ENCODE measurements at regions not wholly inside any gene's neighbourhood (a gene's known extent, or its start where the extent isn't known, plus 50 kb on each side); places are given as distances from the start of the nearest gene placed in this dataset.

GRCh38 chr3:83393276-83393675, 1565.5 kb upstream of the CADM2 start:
- Mint-ChIP-seq H3K4me3 (no peak overlapping the region), H3K9me3 (peaks cover 39% of the 10 kb centered on the region), H3K36me3 (ENCODE audit: low read depth) (no peaks in the 10 kb centered on the region), H3K4me1 (ENCODE audit: low read depth) (no peaks in the 10 kb centered on the region), H3K27me3 (ENCODE audit: insufficient read depth) (no peaks in the 10 kb centered on the region; the same call in 1 of the 2 replicates), H3K27ac (no peak overlapping the region)
- TF ChIP-seq, protein P1, sequence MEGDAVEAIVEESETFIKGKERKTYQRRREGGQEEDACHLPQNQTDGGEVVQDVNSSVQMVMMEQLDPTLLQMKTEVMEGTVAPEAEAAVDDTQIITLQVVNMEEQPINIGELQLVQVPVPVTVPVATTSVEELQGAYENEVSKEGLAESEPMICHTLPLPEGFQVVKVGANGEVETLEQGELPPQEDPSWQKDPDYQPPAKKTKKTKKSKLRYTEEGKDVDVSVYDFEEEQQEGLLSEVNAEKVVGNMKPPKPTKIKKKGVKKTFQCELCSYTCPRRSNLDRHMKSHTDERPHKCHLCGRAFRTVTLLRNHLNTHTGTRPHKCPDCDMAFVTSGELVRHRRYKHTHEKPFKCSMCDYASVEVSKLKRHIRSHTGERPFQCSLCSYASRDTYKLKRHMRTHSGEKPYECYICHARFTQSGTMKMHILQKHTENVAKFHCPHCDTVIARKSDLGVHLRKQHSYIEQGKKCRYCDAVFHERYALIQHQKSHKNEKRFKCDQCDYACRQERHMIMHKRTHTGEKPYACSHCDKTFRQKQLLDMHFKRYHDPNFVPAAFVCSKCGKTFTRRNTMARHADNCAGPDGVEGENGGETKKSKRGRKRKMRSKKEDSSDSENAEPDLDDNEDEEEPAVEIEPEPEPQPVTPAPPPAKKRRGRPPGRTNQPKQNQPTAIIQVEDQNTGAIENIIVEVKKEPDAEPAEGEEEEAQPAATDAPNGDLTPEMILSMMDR (IDR thresholded peaks at IDR 0.05) = no peak
- no peak for DNase-seq

- H3K27ac Mint-ChIP-seq = no peak overlapping the region
- H3K4me1 Mint-ChIP-seq (ENCODE audit: low read depth) = no peaks in the 10 kb centered on the region
- no peaks in the 10 kb centered on the region for H3K27me3 Mint-ChIP-seq (ENCODE audit: insufficient read depth)
- no peak for DNase-seq
- H3K4me3 Mint-ChIP-seq = no peak overlapping the region
- no peaks in the 10 kb centered on the region for H3K36me3 Mint-ChIP-seq (ENCODE audit: low read depth)
- TF ChIP-seq, protein P1 (IDR thresholded peaks at IDR 0.05) = no peak
- H3K9me3 Mint-ChIP-seq = peaks cover 23% of the 10 kb centered on the region
These were observed 1554.9 kb upstream of the CADM2 start for GRCh38 chr3:83403927-83404326.

DNA sequence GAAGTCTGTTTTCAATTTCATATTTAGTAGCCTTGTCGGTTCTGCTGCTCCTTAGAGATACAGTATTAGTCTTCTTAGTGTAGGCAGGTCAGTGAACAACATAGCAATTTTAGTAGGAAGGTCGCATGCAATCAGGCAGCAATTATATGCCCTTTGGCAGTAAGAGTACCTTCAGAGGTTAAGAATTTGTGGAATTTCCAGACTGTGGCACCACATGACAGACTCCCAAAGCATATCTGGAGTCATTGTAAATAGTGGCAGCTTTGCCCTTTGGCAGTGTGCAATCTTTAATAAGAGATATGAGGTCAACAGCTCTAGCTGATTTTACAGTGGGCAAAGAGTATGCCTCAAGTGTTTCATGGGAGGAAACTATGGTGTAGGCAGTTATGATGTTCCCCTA, 1532.5 kb upstream of the CADM2 start:
- H3K36me3 Mint-ChIP-seq (ENCODE audit: low read depth) = no peaks in the 10 kb centered on the region
- no peaks in the 10 kb centered on the region for H3K4me1 Mint-ChIP-seq (ENCODE audit: low read depth)
- DNase-seq = no peak
- no peak overlapping the region for H3K4me3 Mint-ChIP-seq
- H3K9me3 Mint-ChIP-seq = peaks cover 28% of the 10 kb centered on the region
- H3K27ac Mint-ChIP-seq = no peak overlapping the region
- TF ChIP-seq, protein P1 (IDR thresholded peaks at IDR 0.05) = no peak
- H3K27me3 Mint-ChIP-seq (ENCODE audit: insufficient read depth) = no peaks in the 10 kb centered on the region

- no peak for DNase-seq
- no peak overlapping the region for H3K4me3 Mint-ChIP-seq
- TF ChIP-seq, protein P1 (IDR thresholded peaks at IDR 0.05) = no peak
- H3K4me1 Mint-ChIP-seq (ENCODE audit: low read depth) = no peaks in the 10 kb centered on the region
- H3K9me3 Mint-ChIP-seq = peaks cover 21% of the 10 kb centered on the region
- H3K36me3 Mint-ChIP-seq (ENCODE audit: low read depth) = no peaks in the 10 kb centered on the region
- H3K27me3 Mint-ChIP-seq (ENCODE audit: insufficient read depth) = no peaks in the 10 kb centered on the region
- H3K27ac Mint-ChIP-seq = no peak overlapping the region
These were observed 1523.8 kb upstream of the CADM2 start for GRCh38 chr3:83434880-83435587.

- H3K27ac Mint-ChIP-seq = no peak overlapping the region
- H3K4me1 Mint-ChIP-seq (ENCODE audit: low read depth) = no peaks in the 10 kb centered on the region
- TF ChIP-seq, protein P1 (IDR thresholded peaks at IDR 0.05) = no peak
- no peaks in the 10 kb centered on the region for H3K36me3 Mint-ChIP-seq (ENCODE audit: low read depth)
- H3K9me3 Mint-ChIP-seq = peaks cover 39% of the 10 kb centered on the region
- no peaks in the 10 kb centered on the region for H3K27me3 Mint-ChIP-seq (ENCODE audit: insufficient read depth)
- H3K4me3 Mint-ChIP-seq = no peak overlapping the region
- no peak for DNase-seq
These were observed 1520.6 kb upstream of the CADM2 start for GRCh38 chr3:83438188-83438587.
